Esophagus squamous epithelium (tissue), 4 donors: ENCODE measurements at regions not wholly inside any gene's neighbourhood (a gene's known extent, or its start where the extent isn't known, plus 50 kb on each side); places are given as distances from the start of the nearest gene placed in this dataset.

Experiments
- CTCF ChIP-seq, 6 experiments: fragments of 450-650 bp in 4 of 6; fragments of 200-600 bp in 2 of 6; sonication (generic) in 2 of 6; IDR thresholded peaks; one replicate each; pipeline ENCODE4 v1.5.1; 2016 to 2019; ENCODE audit warnings: antibody characterized with exemption in 6 of 6, mild to moderate bottlenecking in 4 of 6, moderate library complexity in 4 of 6
- POLR2A ChIP-seq, 4 donors: fragments of 450-650 bp; IDR thresholded peaks; one replicate each; pipeline ENCODE4 v1.6.1; 2017; ENCODE audit warnings: antibody characterized with exemption in 4 of 4, mild to moderate bottlenecking in 4 of 4, moderate library complexity in 3 of 4

GRCh38 chr6:105485456-105485855 lies 82.6 kb upstream of the PREP start:
- TF ChIP-seq CTCF (IDR thresholded peaks at IDR 0.05) (no peak), POLR2A (IDR thresholded peaks at IDR 0.05) (peak in 1 of 4 donors; percentile 11)
